ENCODE measurements at regions not wholly inside any gene's neighbourhood (a gene's known extent, or its start where the extent isn't known, plus 50 kb on each side); places are given as distances from the start of the nearest gene placed in this dataset.
"Not testable (repeated sequence)": the region's sequence is repeated elsewhere in the genome, so short reads cannot be mapped to it uniquely, and the experiment has no call there.

GRCh38 chr2:195146761-195147541 lies 510.1 kb upstream of the SLC39A10 start:
- Histone ChIP-seq H3K9ac (ENCODE audit: low read length) (no peak overlapping the region), H3K79me2 (ENCODE audit: low read length) (no peaks in the 10 kb centered on the region), H3K4me2 (ENCODE audit: low read depth, low read length) (no peak overlapping the region), H4K20me1 (ENCODE audit: insufficient read depth, low read length) (no peaks in the 10 kb centered on the region), H3K4me1 (ENCODE audit: low read length) (no peaks in the 10 kb centered on the region), H3K27ac (ENCODE audit: low read length) (no peak overlapping the region), H3K36me3 (replicated peaks; ENCODE audit: insufficient read depth, low read length) (no peaks in the 10 kb centered on the region), H3F3A (ENCODE audit: insufficient read depth, low read length) (no peaks in the 10 kb centered on the region), H3K9me2 (replicated peaks; ENCODE audit: insufficient read depth, low read length) (no peaks in the 10 kb centered on the region), H3K27me3 (replicated peaks; ENCODE audit: insufficient read depth, low read length) (no peaks in the 10 kb centered on the region), H3K9me3 (replicated peaks; ENCODE audit: insufficient read depth, low read length) (no peaks in the 10 kb centered on the region), H3K4me3 (ENCODE audit: low read length) (no peak overlapping the region), H2AFZ (ENCODE audit: low read length) (no peak overlapping the region)
- no peak for DNase-seq
- TF ChIP-seq CTCF (IDR thresholded peaks at IDR 0.05; ENCODE audit: low read length) (no peak), EZH2phosphoT487 (IDR thresholded peaks at IDR 0.05; ENCODE audit: low read length) (no peak), EZH2 (optimal IDR thresholded peaks at IDR 0.05; ENCODE audit: low read depth, low read length) (no peak)

- H3K4me2 ChIP-seq (ENCODE audit: low read depth, low read length) = no peak overlapping the region
- no peaks in the 10 kb centered on the region for H3F3A ChIP-seq (ENCODE audit: insufficient read depth, low read length)
- no peak overlapping the region for H3K27ac ChIP-seq (ENCODE audit: low read length)
- TF ChIP-seq EZH2 (optimal IDR thresholded peaks at IDR 0.05; ENCODE audit: low read depth, low read length) (no peak), EZH2phosphoT487 (IDR thresholded peaks at IDR 0.05; ENCODE audit: low read length) (no peak), CTCF (IDR thresholded peaks at IDR 0.05; ENCODE audit: low read length) (no peak)
- no peaks in the 10 kb centered on the region for H3K4me1 ChIP-seq (ENCODE audit: low read length)
- no peaks in the 10 kb centered on the region for H3K9me2 ChIP-seq (replicated peaks; ENCODE audit: insufficient read depth, low read length)
- DNase-seq = no peak
- no peak overlapping the region for H3K4me3 ChIP-seq (ENCODE audit: low read length)
- no peaks in the 10 kb centered on the region for H3K79me2 ChIP-seq (ENCODE audit: low read length)
- H2AFZ ChIP-seq (ENCODE audit: low read length) = no peak overlapping the region
- no peak overlapping the region for H3K9ac ChIP-seq (ENCODE audit: low read length)
- no peaks in the 10 kb centered on the region for H4K20me1 ChIP-seq (ENCODE audit: insufficient read depth, low read length)
- H3K36me3 ChIP-seq (replicated peaks; ENCODE audit: insufficient read depth, low read length) = no peaks in the 10 kb centered on the region
- H3K9me3 ChIP-seq (replicated peaks; ENCODE audit: insufficient read depth, low read length) = no peaks in the 10 kb centered on the region
- H3K27me3 ChIP-seq (replicated peaks; ENCODE audit: insufficient read depth, low read length) = no peaks in the 10 kb centered on the region
These were observed 518.6 kb upstream of the SLC39A10 start for GRCh38 chr2:195138435-195138834.

- H3K27me3 ChIP-seq (replicated peaks; ENCODE audit: insufficient read depth, low read length); DNase-seq; H3K4me3 ChIP-seq (ENCODE audit: low read length); H4K20me1 ChIP-seq (ENCODE audit: insufficient read depth, low read length); H3K4me1 ChIP-seq (ENCODE audit: low read length); H2AFZ ChIP-seq (ENCODE audit: low read length); H3K79me2 ChIP-seq (ENCODE audit: low read length); H3K9me2 ChIP-seq (replicated peaks; ENCODE audit: insufficient read depth, low read length); H3K36me3 ChIP-seq (replicated peaks; ENCODE audit: insufficient read depth, low read length); H3K27ac ChIP-seq (ENCODE audit: low read length); H3K4me2 ChIP-seq (ENCODE audit: low read depth, low read length); H3K9me3 ChIP-seq (replicated peaks; ENCODE audit: insufficient read depth, low read length); H3F3A ChIP-seq (ENCODE audit: insufficient read depth, low read length); H3K9ac ChIP-seq (ENCODE audit: low read length): not testable (repeated sequence)
These were observed 531.1 kb upstream of the SLC39A10 start for GRCh38 chr2:195125889-195126288.

- H3F3A ChIP-seq (ENCODE audit: insufficient read depth, low read length) = no peaks in the 10 kb centered on the region
- H3K4me1 ChIP-seq (ENCODE audit: low read length) = no peaks in the 10 kb centered on the region
- no peak overlapping the region for H3K27ac ChIP-seq (ENCODE audit: low read length)
- no peaks in the 10 kb centered on the region for H3K9me3 ChIP-seq (replicated peaks; ENCODE audit: insufficient read depth, low read length)
- H3K79me2 ChIP-seq (ENCODE audit: low read length) = no peaks in the 10 kb centered on the region
- no peak overlapping the region for H2AFZ ChIP-seq (ENCODE audit: low read length)
- H3K9ac ChIP-seq (ENCODE audit: low read length) = no peak overlapping the region
- no peak for DNase-seq
- H3K4me3 ChIP-seq (ENCODE audit: low read length) = no peak overlapping the region
- H3K36me3 ChIP-seq (replicated peaks; ENCODE audit: insufficient read depth, low read length) = no peaks in the 10 kb centered on the region
- H3K27me3 ChIP-seq (replicated peaks; ENCODE audit: insufficient read depth, low read length) = no peaks in the 10 kb centered on the region
- no peak for TF ChIP-seq EZH2 (optimal IDR thresholded peaks at IDR 0.05; ENCODE audit: low read depth, low read length)
- TF ChIP-seq CTCF (IDR thresholded peaks at IDR 0.05; ENCODE audit: low read length) = no peak
- TF ChIP-seq EZH2phosphoT487 (IDR thresholded peaks at IDR 0.05; ENCODE audit: low read length) = no peak
- H3K9me2 ChIP-seq (replicated peaks; ENCODE audit: insufficient read depth, low read length) = no peaks in the 10 kb centered on the region
- H4K20me1 ChIP-seq (ENCODE audit: insufficient read depth, low read length) = no peaks in the 10 kb centered on the region
- no peak overlapping the region for H3K4me2 ChIP-seq (ENCODE audit: low read depth, low read length)
These were observed 532.5 kb upstream of the SLC39A10 start for GRCh38 chr2:195124391-195125079.
